ENCODE measurements at regions not wholly inside any gene's neighbourhood (a gene's known extent, or its start where the extent isn't known, plus 50 kb on each side); places are given as distances from the start of the nearest gene placed in this dataset.

DNA sequence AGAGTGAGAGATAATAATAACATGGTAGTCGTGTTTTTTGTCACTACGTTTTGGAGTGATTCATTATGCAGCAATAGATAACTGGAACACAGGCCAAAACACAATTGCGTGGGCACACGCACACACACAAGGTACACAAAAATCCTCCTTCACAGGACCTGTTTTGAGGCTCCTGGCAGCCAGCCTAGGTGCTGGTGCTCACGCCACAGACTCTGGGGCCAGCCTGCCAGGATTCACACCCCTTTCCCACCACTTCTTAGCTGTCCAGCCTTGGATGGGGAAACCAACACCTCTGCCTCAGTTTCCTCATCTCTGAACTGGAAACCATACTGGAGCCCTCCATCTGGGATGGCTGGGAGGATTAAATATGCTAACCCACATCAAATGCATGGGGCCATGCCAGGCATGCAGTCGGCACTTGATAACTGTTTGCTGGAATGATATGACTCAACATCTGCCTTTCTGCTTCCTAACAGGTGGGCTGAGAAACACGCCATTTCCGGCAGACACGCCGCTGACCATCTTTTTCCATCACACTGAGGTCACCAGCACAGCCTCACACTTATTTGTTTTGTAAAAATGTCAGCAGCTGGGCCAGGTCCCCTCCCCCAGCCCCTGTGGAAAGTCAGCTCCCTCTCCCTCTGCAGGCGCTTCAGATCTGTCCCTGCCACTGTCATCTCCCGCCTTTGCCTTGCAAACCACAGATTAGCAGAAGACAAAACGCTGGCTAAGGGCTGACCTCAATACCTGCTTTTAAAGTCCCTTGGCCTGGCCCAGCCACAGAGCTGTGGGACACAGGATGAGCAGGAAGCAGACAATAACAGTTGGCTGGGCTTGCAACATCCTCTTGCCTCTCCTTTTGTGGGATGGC, 237.5 kb downstream of the BCOR start:
- peak in 1 of 2 donors; percentile 37 for DNase-seq

DNA sequence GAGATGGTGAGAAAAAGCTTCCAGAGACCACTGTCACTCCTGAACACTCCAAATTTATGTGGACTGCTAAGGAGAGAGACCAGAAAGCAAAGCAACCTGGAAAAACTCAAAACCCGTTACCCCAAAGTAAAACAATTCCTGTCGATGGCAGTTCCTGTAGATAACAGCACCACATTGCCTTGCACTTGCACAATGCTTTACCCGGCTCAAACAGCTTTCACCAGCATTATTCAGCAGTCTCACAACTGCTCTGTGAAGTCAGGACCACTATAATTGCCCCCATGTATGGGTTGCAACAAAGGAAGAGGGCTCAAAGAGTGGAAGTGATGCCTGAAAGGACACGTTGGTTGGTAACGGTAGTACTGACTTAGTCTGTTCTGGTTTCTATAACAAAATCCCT, 234.8 kb downstream of the BCOR start:
- H3K27ac ChIP-seq, result no peak overlapping the region
- H3K36me3 ChIP-seq, result no peaks in the 10 kb centered on the region
- no peak overlapping the region for H3K4me3 ChIP-seq
- intact Hi-C loops (cut with DNase I; ENCODE audit: low total_unique reads), result no loop called here
- DNase-seq, result no peak
- H3K4me1 ChIP-seq, result no peaks in the 10 kb centered on the region
- H3K27me3 ChIP-seq, result no peaks in the 10 kb centered on the region
- no peaks in the 10 kb centered on the region for H3K9me3 ChIP-seq
- TF ChIP-seq, protein P1, sequence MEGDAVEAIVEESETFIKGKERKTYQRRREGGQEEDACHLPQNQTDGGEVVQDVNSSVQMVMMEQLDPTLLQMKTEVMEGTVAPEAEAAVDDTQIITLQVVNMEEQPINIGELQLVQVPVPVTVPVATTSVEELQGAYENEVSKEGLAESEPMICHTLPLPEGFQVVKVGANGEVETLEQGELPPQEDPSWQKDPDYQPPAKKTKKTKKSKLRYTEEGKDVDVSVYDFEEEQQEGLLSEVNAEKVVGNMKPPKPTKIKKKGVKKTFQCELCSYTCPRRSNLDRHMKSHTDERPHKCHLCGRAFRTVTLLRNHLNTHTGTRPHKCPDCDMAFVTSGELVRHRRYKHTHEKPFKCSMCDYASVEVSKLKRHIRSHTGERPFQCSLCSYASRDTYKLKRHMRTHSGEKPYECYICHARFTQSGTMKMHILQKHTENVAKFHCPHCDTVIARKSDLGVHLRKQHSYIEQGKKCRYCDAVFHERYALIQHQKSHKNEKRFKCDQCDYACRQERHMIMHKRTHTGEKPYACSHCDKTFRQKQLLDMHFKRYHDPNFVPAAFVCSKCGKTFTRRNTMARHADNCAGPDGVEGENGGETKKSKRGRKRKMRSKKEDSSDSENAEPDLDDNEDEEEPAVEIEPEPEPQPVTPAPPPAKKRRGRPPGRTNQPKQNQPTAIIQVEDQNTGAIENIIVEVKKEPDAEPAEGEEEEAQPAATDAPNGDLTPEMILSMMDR (IDR thresholded peaks at IDR 0.05), result no peak
- TF ChIP-seq POLR2A (IDR thresholded peaks at IDR 0.05), result no peak

More for the DNA sequence above, 237.5 kb downstream of the BCOR start:
- no peak for TF ChIP-seq POLR2A (IDR thresholded peaks at IDR 0.05)
- TF ChIP-seq, protein P1 (IDR thresholded peaks at IDR 0.05), result no peak
- Histone ChIP-seq H3K4me3 (no peak overlapping the region), H3K4me1 (no peaks in the 10 kb centered on the region), H3K27me3 (no peaks in the 10 kb centered on the region), H3K27ac (no peak overlapping the region), H3K9me3 (no peaks in the 10 kb centered on the region), H3K36me3 (no peaks in the 10 kb centered on the region)
- intact Hi-C loops (cut with DNase I; ENCODE audit: low total_unique reads), result no loop called here

DNA sequence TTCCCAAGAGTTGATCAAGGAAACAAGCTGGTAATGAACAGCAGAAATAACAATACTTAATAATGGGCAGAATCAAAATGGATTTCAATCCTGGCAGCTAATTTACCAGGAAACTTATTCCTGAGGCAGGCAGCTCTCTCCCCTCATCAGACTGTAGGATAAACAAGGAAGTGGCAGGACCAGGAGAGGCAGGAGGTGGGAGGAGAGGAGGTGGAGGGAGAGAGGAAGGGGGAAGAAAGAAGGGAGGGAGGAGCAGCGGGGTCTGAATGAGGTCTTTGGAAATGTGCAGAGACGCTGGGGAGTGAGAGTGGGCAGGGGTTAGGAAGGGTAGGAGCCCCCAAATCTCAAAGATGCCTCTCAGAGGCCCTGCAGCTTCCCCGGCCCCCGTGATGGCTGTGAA, 231.5 kb downstream of the BCOR start:
- TF ChIP-seq POLR2A (IDR thresholded peaks at IDR 0.05), result no peak
- TF ChIP-seq, protein P1 (IDR thresholded peaks at IDR 0.05), result no peak

DNA sequence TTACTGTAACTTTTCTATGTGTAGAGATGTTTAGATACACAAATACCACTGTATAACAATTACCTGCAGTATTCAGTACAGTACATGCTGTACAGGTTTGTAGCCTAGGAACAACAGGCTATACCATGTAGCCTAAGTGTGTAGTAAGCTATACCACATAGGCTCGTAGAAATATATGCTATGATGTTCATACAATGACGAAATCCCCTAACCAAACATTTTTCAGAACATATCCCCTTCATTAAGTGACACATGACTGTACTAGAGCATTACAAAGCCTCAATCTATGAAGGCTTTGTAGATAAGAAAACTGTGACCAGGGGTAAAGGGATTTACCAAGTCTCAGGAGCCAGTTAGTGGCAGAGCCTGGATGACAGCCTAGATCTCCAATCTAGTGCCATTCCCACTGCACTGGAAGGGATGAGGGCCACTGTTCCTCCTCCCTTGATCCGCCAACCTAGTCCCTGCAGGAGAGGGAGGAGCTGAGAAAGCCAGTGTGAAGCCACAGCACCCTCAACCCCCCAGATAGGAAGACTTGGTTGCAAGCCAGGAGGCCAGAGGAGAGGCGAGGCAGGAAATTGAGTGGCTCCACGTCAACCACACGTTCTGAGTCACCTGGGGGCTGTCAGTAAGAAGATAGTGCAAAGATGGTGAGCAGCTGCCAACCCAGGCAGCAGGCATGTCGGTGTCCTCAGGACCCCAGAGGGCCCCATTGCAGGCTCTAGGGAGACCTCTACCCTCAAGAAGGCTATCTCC, 227.7 kb downstream of the BCOR start:
- intact Hi-C loops (cut with DNase I; ENCODE audit: low total_unique reads), result no loop called here
- H3K36me3 ChIP-seq, result no peaks in the 10 kb centered on the region

More for the DNA sequence above, 231.5 kb downstream of the BCOR start:
- DNase-seq, result no peak
- no peak overlapping the region for H3K4me3 ChIP-seq
- no peaks in the 10 kb centered on the region for H3K4me1 ChIP-seq
- intact Hi-C loops (cut with DNase I; ENCODE audit: low total_unique reads), result no loop called here
- no peaks in the 10 kb centered on the region for H3K27me3 ChIP-seq
- H3K36me3 ChIP-seq, result no peaks in the 10 kb centered on the region
- no peaks in the 10 kb centered on the region for H3K9me3 ChIP-seq
- H3K27ac ChIP-seq, result no peak overlapping the region

More for the DNA sequence above, 227.7 kb downstream of the BCOR start:
- no peak overlapping the region for H3K4me3 ChIP-seq
- no peak for DNase-seq
- no peaks in the 10 kb centered on the region for H3K27me3 ChIP-seq
- TF ChIP-seq, protein P1 (IDR thresholded peaks at IDR 0.05), result no peak
- TF ChIP-seq POLR2A (IDR thresholded peaks at IDR 0.05), result no peak
- no peaks in the 10 kb centered on the region for H3K9me3 ChIP-seq
- no peak overlapping the region for H3K27ac ChIP-seq
- H3K4me1 ChIP-seq, result no peaks in the 10 kb centered on the region

Measured in uterus (tissue), 3 donors.